Mesenchymal stem cell (in vitro differentiated cells and primary cell): ENCODE measurements at regions not wholly inside any gene's neighbourhood (a gene's known extent, or its start where the extent isn't known, plus 50 kb on each side); places are given as distances from the start of the nearest gene placed in this dataset.

Experiments used
- DNase-seq: peaks from one replicate; pipeline ENCODE4 v3.0.0-alpha.2; 2013
- H2AFZ ChIP-seq: one replicate; pipeline ENCODE4 v1.6.1; 2013; ENCODE audit warnings: low read depth, mild to moderate bottlenecking, control low read depth, inconsistent platforms, low read length, moderate library complexity
- H2AK5ac ChIP-seq: 2 replicates; pipeline ENCODE4 v1.6.1; 2013; ENCODE audit warnings: low read length, moderate library complexity, mild to moderate bottlenecking, inconsistent platforms; ENCODE audit not compliant: severe bottlenecking
- H2BK120ac ChIP-seq: one replicate; pipeline ENCODE4 v1.6.1; 2013; ENCODE audit warnings: low read depth, mild to moderate bottlenecking, inconsistent platforms, low read length, moderate library complexity
- H2BK12ac ChIP-seq, 2 experiments: one replicate each; pipeline ENCODE4 v1.6.1; 2013; ENCODE audit warnings: inconsistent platforms in 2 of 2, low read length in 2 of 2, mild to moderate bottlenecking in 2 of 2, moderate library complexity in 2 of 2, control low read depth in 1 of 2
- H2BK15ac ChIP-seq: one replicate; pipeline ENCODE4 v1.6.1; 2013; ENCODE audit warnings: mild to moderate bottlenecking, low read depth, inconsistent platforms; ENCODE audit not compliant: poor library complexity, severe bottlenecking
- H2BK5ac ChIP-seq: 2 replicates; pipeline ENCODE4 v1.6.1; 2013; ENCODE audit warnings: low read depth, mild to moderate bottlenecking, low read length, control low read depth, inconsistent platforms; ENCODE audit not compliant: poor library complexity, severe bottlenecking
- H3K14ac ChIP-seq, 2 experiments: one replicate each; pipeline ENCODE4 v1.6.1; 2013; ENCODE audit warnings: inconsistent platforms in 2 of 2, low read length in 2 of 2, control low read depth in 1 of 2, mild to moderate bottlenecking in 1 of 2, moderate library complexity in 1 of 2
- H3K18ac ChIP-seq, 2 experiments: one replicate each; pipeline ENCODE4 v1.6.1; 2013; ENCODE audit warnings: inconsistent platforms in 2 of 2, low read length in 2 of 2, control low read depth in 1 of 2, low read depth in 1 of 2, mild to moderate bottlenecking in 1 of 2
- H3K23ac ChIP-seq, 2 experiments: one replicate each; pipeline ENCODE4 v1.6.1; 2013; ENCODE audit warnings: inconsistent platforms in 2 of 2, low read length in 2 of 2, mild to moderate bottlenecking in 2 of 2, moderate library complexity in 2 of 2, control low read depth in 1 of 2
- H3K27ac ChIP-seq: 2 replicates; pipeline ENCODE4 v1.5.1; 2013; ENCODE audit warnings: mild to moderate bottlenecking, moderate library complexity, low read length, control low read depth, inconsistent platforms; ENCODE audit not compliant: poor library complexity, severe bottlenecking
- H3K27me3 ChIP-seq, 2 experiments: 2 replicates each; pipeline versions ENCODE4 v1.6.1 to v1.7.0; 2013; ENCODE audit warnings: low read length in 2 of 2, mild to moderate bottlenecking in 2 of 2, moderate library complexity in 2 of 2, control low read depth in 1 of 2, inconsistent platforms in 1 of 2; ENCODE audit not compliant: control insufficient read depth in 1 of 2, insufficient read depth in 1 of 2
- H3K36me3 ChIP-seq, 2 experiments: 2 replicates each; pipeline versions ENCODE4 v1.6.1 to v1.7.0; 2013; ENCODE audit warnings: low read length in 2 of 2, control low read depth in 1 of 2, inconsistent platforms in 1 of 2, low read depth in 1 of 2, mild to moderate bottlenecking in 1 of 2; ENCODE audit not compliant: insufficient read depth in 2 of 2, control insufficient read depth in 1 of 2
- H3K4ac ChIP-seq, 2 experiments: one replicate each; pipeline ENCODE4 v1.6.1; 2013; ENCODE audit warnings: inconsistent platforms in 2 of 2, low read length in 2 of 2, mild to moderate bottlenecking in 2 of 2, moderate library complexity in 2 of 2, control low read depth in 1 of 2, low read depth in 1 of 2
- H3K4me1 ChIP-seq: 2 replicates; pipeline ENCODE4 v1.6.1; 2013; ENCODE audit warnings: low read depth, low read length, control low read depth; ENCODE audit not compliant: control insufficient read depth, insufficient read depth
- H3K4me2 ChIP-seq: 2 replicates; pipeline ENCODE4 v1.6.1; 2013; ENCODE audit warnings: low read length, mild to moderate bottlenecking, inconsistent platforms; ENCODE audit not compliant: poor library complexity, severe bottlenecking
- H3K4me3 ChIP-seq, 2 experiments: 2 replicates each; pipeline versions ENCODE4 v1.5.1 to v1.7.0; 2013; ENCODE audit warnings: low read length in 2 of 2, mild to moderate bottlenecking in 2 of 2, control low read depth in 1 of 2, low read depth in 1 of 2; ENCODE audit not compliant: insufficient read depth in 1 of 2
- H3K79me1 ChIP-seq: replicated peaks from 2 replicates; pipeline ENCODE4 v1.6.1; 2013; ENCODE audit warnings: mild to moderate bottlenecking, control low read depth, low read length, inconsistent platforms; ENCODE audit not compliant: poor library complexity, severe bottlenecking
- H3K9ac ChIP-seq: 2 replicates; pipeline ENCODE4 v1.7.0; 2013; ENCODE audit warnings: mild to moderate bottlenecking, low read length, moderate library complexity
- H3K9me3 ChIP-seq: 2 replicates; pipeline ENCODE4 v1.7.0; 2013; ENCODE audit warnings: mild to moderate bottlenecking, low read length; ENCODE audit not compliant: control insufficient read depth
- H4K8ac ChIP-seq: one replicate; pipeline ENCODE4 v1.6.1; 2013; ENCODE audit warnings: inconsistent platforms, mild to moderate bottlenecking, low read length, moderate library complexity
- H4K91ac ChIP-seq: one replicate; pipeline ENCODE4 v1.6.1; 2013; ENCODE audit warnings: mild to moderate bottlenecking, low read length, inconsistent platforms
- WGBS: methylation state at CpG from one replicate; pipeline ENCODE4 v1.1.7; 2013; ENCODE audit warnings: mixed read lengths; 5-methylcytosine and 5-hydroxymethylcytosine counted together

GRCh38 chr20:51185277-51185676 lies 162.4 kb upstream of the KCNG1 start:
- no peak overlapping the region for H4K8ac ChIP-seq
- H3K4me1 ChIP-seq = no peaks in the 10 kb centered on the region
- H3K18ac ChIP-seq = no peak overlapping the region
- H3K4me3 ChIP-seq = no peak overlapping the region
- no peaks in the 10 kb centered on the region for H3K36me3 ChIP-seq
- H3K4me2 ChIP-seq = no peak overlapping the region
- no peak overlapping the region for H2AFZ ChIP-seq
- no peaks in the 10 kb centered on the region for H3K9me3 ChIP-seq
- H2BK12ac ChIP-seq = no peak overlapping the region
- no peak overlapping the region for H2BK120ac ChIP-seq
- peaks cover 14 to 81% of the 10 kb centered on the region in 2 experiments for H3K27me3 ChIP-seq
- H3K79me1 ChIP-seq = no peaks in the 10 kb centered on the region
- no peak overlapping the region for H3K23ac ChIP-seq
- no peak overlapping the region for H4K91ac ChIP-seq
- no peak for DNase-seq
- no peak overlapping the region for H3K4ac ChIP-seq
- H2AK5ac ChIP-seq = no peak overlapping the region
- no peak overlapping the region for H3K14ac ChIP-seq
- H3K9ac ChIP-seq = no peak overlapping the region
- 96% methylated on average over 3 of the region's 3 CpGs for WGBS
- H2BK5ac ChIP-seq = no peak overlapping the region
- no peak overlapping the region for H2BK15ac ChIP-seq
- no peak overlapping the region for H3K27ac ChIP-seq

GRCh38 chr20:51184289-51184688 lies 161.4 kb upstream of the KCNG1 start:
- Histone ChIP-seq H3K4me2 (no peak overlapping the region), H2BK15ac (no peak overlapping the region)
- WGBS = 84% methylated on average over 2 of the region's 2 CpGs

GRCh38 chr20:51183451-51183850 lies 160.5 kb upstream of the KCNG1 start:
- Histone ChIP-seq H3K4ac (no peak overlapping the region), H4K91ac (no peak overlapping the region), H3K9me3 (no peaks in the 10 kb centered on the region), H2BK120ac (no peak overlapping the region), H2BK12ac (no peak overlapping the region), H3K79me1 (no peaks in the 10 kb centered on the region), H2AK5ac (no peak overlapping the region), H3K27ac (no peak overlapping the region), H4K8ac (no peak overlapping the region), H3K9ac (no peak overlapping the region), H2BK5ac (no peak overlapping the region), H3K4me2 (no peak overlapping the region), H3K27me3 (peaks cover 25 to 82% of the 10 kb centered on the region in 2 experiments), H3K14ac (no peak overlapping the region), H2AFZ (no peak overlapping the region), H3K23ac (no peak overlapping the region), H2BK15ac (no peak overlapping the region), H3K36me3 (no peaks in the 10 kb centered on the region), H3K4me1 (no peaks in the 10 kb centered on the region), H3K4me3 (no peak overlapping the region), H3K18ac (no peak overlapping the region)
- 73% methylated on average over 1 of the region's 1 CpG for WGBS
- no peak for DNase-seq

More at GRCh38 chr20:51184289-51184688, 161.4 kb upstream of the KCNG1 start:
- H3K4ac ChIP-seq = no peak overlapping the region
- H2BK5ac ChIP-seq = no peak overlapping the region
- no peaks in the 10 kb centered on the region for H3K4me1 ChIP-seq
- no peak overlapping the region for H4K8ac ChIP-seq
- H2BK120ac ChIP-seq = no peak overlapping the region
- no peak overlapping the region for H4K91ac ChIP-seq
- no peak overlapping the region for H3K27ac ChIP-seq
- H3K14ac ChIP-seq = no peak overlapping the region
- no peak overlapping the region for H3K4me3 ChIP-seq
- no peak overlapping the region for H2AK5ac ChIP-seq
- H3K23ac ChIP-seq = no peak overlapping the region
- no peak overlapping the region for H3K9ac ChIP-seq
- no peaks in the 10 kb centered on the region for H3K9me3 ChIP-seq
- peaks cover 19 to 81% of the 10 kb centered on the region in 2 experiments for H3K27me3 ChIP-seq
- H3K79me1 ChIP-seq = no peaks in the 10 kb centered on the region
- H2BK12ac ChIP-seq = no peak overlapping the region
- no peak overlapping the region for H3K18ac ChIP-seq
- H2AFZ ChIP-seq = no peak overlapping the region
- H3K36me3 ChIP-seq = no peaks in the 10 kb centered on the region
- no peak for DNase-seq

- H2BK5ac ChIP-seq = no peak overlapping the region
- H4K91ac ChIP-seq = no peak overlapping the region
- no peak overlapping the region for H3K14ac ChIP-seq
- no peaks in the 10 kb centered on the region for H3K79me1 ChIP-seq
- no peak overlapping the region for H3K4ac ChIP-seq
- no peak overlapping the region for H2AFZ ChIP-seq
- H3K18ac ChIP-seq = no peak overlapping the region
- H3K36me3 ChIP-seq = no peaks in the 10 kb centered on the region
- H3K27ac ChIP-seq = no peak overlapping the region
- peaks cover 24 to 82% of the 10 kb centered on the region in 2 experiments for H3K27me3 ChIP-seq
- no peaks in the 10 kb centered on the region for H3K4me1 ChIP-seq
- 86% methylated on average over 6 of the region's 6 CpGs for WGBS
- H2AK5ac ChIP-seq = no peak overlapping the region
- no peak overlapping the region for H3K23ac ChIP-seq
- no peak overlapping the region for H3K9ac ChIP-seq
- H3K4me3 ChIP-seq = no peak overlapping the region
- no peak overlapping the region for H2BK15ac ChIP-seq
- no peak overlapping the region for H3K4me2 ChIP-seq
- H3K9me3 ChIP-seq = no peaks in the 10 kb centered on the region
- no peak overlapping the region for H2BK120ac ChIP-seq
- no peak overlapping the region for H2BK12ac ChIP-seq
- DNase-seq = no peak
- H4K8ac ChIP-seq = no peak overlapping the region
Measured at GRCh38 chr20:51182571-51182970, 159.7 kb upstream of the KCNG1 start.
